Choroid plexus epithelial cell (primary cell): ENCODE measurements at regions not wholly inside any gene's neighbourhood (a gene's known extent, or its start where the extent isn't known, plus 50 kb on each side); places are given as distances from the start of the nearest gene placed in this dataset.

Experiments used
- DNase-seq: peaks from one replicate; pipeline ENCODE4 v3.0.0-alpha.2; 2010; ENCODE audit warnings: low read depth
- H3K4me3 ChIP-seq: 2 replicates; pipeline ENCODE4 v1.5.1; 2011; ENCODE audit warnings: low read depth, mild to moderate bottlenecking, control low read depth, low read length, moderate library complexity
- CTCF ChIP-seq: conservative IDR thresholded peaks from 2 replicates; pipeline ENCODE4 v1.5.1; 2011; ENCODE audit warnings: low read depth, mild to moderate bottlenecking, control low read depth, inconsistent platforms, low read length, moderate library complexity

GRCh38 chr11:122287401-122287800 is 171.4 kb upstream of the BLID start:
- TF ChIP-seq CTCF: no peak
- H3K4me3 ChIP-seq: no peak overlapping the region
- DNase-seq: no peak

- H3K4me3 ChIP-seq: no peak overlapping the region
- DNase-seq: no peak
- no peak for TF ChIP-seq CTCF
Observed at GRCh38 chr11:122285070-122285988, 169.3 kb upstream of the BLID start.

GRCh38 chr11:122280870-122281269 is 164.9 kb upstream of the BLID start:
- no peak for DNase-seq
- TF ChIP-seq CTCF: no peak
- H3K4me3 ChIP-seq: no peak overlapping the region

- no peak overlapping the region for H3K4me3 ChIP-seq
- no peak for TF ChIP-seq CTCF
- no peak for DNase-seq
Observed at GRCh38 chr11:122279194-122279593, 163.2 kb upstream of the BLID start.

- DNase-seq: no peak
- no peak overlapping the region for H3K4me3 ChIP-seq
- no peak for TF ChIP-seq CTCF
Observed at GRCh38 chr11:122277493-122277892, 161.5 kb upstream of the BLID start.

- no peak for DNase-seq
- TF ChIP-seq CTCF: no peak
- no peak overlapping the region for H3K4me3 ChIP-seq
Observed at GRCh38 chr11:122276221-122276620, 160.2 kb upstream of the BLID start.

GRCh38 chr11:122275508-122275907 is 159.5 kb upstream of the BLID start:
- no peak for TF ChIP-seq CTCF
- DNase-seq: no peak
- H3K4me3 ChIP-seq: no peak overlapping the region
